T-helper 1 cell treated with Interleukin-12 subunit alpha and Interleukin-12 subunit beta and Interleukin-4 antibody, amounts not matched to agents 30 μg/mL and 1 μg/mL, for 36 hours (primary cell): ENCODE measurements at regions not wholly inside any gene's neighbourhood (a gene's known extent, or its start where the extent isn't known, plus 50 kb on each side); places are given as distances from the start of the nearest gene placed in this dataset.

Experiments
- H3K27ac Mint-ChIP-seq: one replicate; pipeline ENCODE4 v1.8.0; 2021; ENCODE audit warnings: mild to moderate bottlenecking, mixed read lengths
- H3K27me3 Mint-ChIP-seq: one replicate; pipeline ENCODE4 v1.8.0; 2021; ENCODE audit warnings: low read depth, mixed read lengths
- H3K36me3 Mint-ChIP-seq: one replicate; pipeline ENCODE4 v1.8.0; 2021; ENCODE audit warnings: low read depth, mixed read lengths
- H3K4me1 Mint-ChIP-seq: one replicate; pipeline ENCODE4 v1.8.0; 2021; ENCODE audit warnings: low read depth, mixed read lengths
- H3K4me3 Mint-ChIP-seq: one replicate; pipeline ENCODE4 v1.8.0; 2021; ENCODE audit warnings: mild to moderate bottlenecking, moderate library complexity, mixed read lengths
- H3K9me3 Mint-ChIP-seq: one replicate; pipeline ENCODE4 v1.8.0; 2021; ENCODE audit warnings: mixed read lengths

DNA sequence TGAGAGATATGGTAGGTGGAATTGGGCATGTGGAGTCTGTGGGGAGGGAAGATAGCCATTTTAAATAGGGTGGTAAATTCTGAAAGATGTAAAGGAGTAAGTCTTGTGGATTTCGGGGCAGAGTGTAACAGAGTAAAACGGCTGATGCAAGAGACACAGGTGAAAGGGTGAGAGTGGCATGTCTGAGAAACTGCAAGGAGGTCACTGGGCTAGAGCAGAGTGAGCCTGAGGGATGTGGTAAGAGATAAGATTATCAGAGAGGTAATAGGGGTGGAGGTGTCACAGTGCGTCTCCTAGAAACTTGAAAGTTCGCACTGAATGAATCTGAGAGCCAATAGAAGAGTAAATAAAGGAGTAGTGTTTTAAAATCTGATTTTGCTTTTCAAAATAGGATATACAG, 308.1 kb downstream of the EPM2A start:
- Mint-ChIP-seq H3K27me3 (no peaks in the 10 kb centered on the region), H3K4me1 (no peaks in the 10 kb centered on the region), H3K9me3 (no peaks in the 10 kb centered on the region), H3K36me3 (no peaks in the 10 kb centered on the region), H3K27ac (no peak overlapping the region), H3K4me3 (no peak overlapping the region)

DNA sequence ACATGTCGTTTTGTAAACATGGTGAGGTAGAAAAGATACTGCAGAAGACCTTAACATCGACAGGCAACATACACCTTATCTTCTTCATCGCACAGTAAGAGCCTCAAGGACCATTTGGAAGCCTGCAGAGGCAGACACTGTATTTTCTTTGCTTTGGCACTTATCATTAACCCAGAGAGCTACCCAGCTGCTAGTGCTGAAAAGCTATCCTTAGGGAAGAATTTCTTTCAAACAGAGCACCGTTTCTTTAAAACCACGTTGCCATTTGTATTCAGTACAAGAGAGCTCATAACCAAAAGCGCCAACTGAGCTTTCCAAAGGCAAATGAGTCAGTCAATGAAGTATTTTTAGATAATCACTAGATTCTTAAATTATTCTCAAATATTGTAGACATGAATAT, 306.6 kb downstream of the EPM2A start:
- H3K27me3 Mint-ChIP-seq: no peaks in the 10 kb centered on the region
- no peaks in the 10 kb centered on the region for H3K9me3 Mint-ChIP-seq
- H3K4me3 Mint-ChIP-seq: no peak overlapping the region

DNA sequence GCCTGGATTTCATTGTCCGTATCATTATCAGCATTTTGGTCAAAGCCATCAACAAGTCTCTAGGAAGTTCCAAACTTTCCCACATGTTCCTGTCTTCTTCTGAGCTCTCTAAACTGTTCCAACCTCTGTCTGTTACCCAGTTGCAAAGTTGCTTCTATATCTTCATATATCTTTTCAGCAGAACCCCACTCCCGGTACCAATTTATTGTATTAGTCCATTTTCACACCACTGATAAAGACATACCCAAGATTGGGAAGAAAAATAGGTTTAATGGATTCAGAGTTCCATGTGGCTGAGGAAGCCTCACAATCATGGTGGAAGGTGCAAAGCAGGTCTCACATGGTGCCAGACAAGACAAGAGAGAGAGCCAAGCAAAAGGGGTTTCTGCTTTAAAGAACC, 293.2 kb downstream of the EPM2A start:
- Mint-ChIP-seq H3K4me3 (no peak overlapping the region), H3K27ac (no peak overlapping the region), H3K27me3 (no peaks in the 10 kb centered on the region), H3K9me3 (peaks cover 28% of the 10 kb centered on the region), H3K4me1 (no peaks in the 10 kb centered on the region), H3K36me3 (no peaks in the 10 kb centered on the region)

More for the DNA sequence above, 306.6 kb downstream of the EPM2A start:
- H3K4me1 Mint-ChIP-seq: no peaks in the 10 kb centered on the region
- no peaks in the 10 kb centered on the region for H3K36me3 Mint-ChIP-seq
- no peak overlapping the region for H3K27ac Mint-ChIP-seq

- Mint-ChIP-seq H3K27me3 (no peaks in the 10 kb centered on the region), H3K27ac (no peak overlapping the region), H3K4me3 (no peak overlapping the region), H3K4me1 (no peaks in the 10 kb centered on the region), H3K9me3 (peaks cover 32% of the 10 kb centered on the region), H3K36me3 (no peaks in the 10 kb centered on the region)
Measured at GRCh38 chr6:145445674-145446073, 289.6 kb downstream of the EPM2A start.

DNA sequence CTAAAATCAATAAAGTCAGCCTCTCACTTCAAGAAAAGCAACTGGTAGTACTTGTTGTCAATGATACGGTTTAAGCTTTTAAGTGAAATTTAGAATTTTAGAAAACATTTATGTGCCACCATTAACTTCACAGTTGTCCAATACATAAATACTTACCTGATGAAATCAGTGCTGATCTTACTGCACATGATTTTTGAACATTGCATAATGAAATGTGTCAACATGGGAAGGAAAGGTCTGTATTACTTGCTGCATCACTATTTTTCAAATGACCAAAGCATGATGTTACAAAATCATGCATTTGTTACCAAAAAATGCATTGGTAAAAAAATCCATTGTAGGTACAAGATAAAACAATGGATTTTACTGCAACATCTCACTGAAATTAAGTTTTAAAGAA, 284.3 kb downstream of the EPM2A start:
- no peaks in the 10 kb centered on the region for H3K4me1 Mint-ChIP-seq
- H3K4me3 Mint-ChIP-seq: no peak overlapping the region
- peaks cover 11% of the 10 kb centered on the region for H3K9me3 Mint-ChIP-seq
- no peak overlapping the region for H3K27ac Mint-ChIP-seq
- no peaks in the 10 kb centered on the region for H3K36me3 Mint-ChIP-seq
- no peaks in the 10 kb centered on the region for H3K27me3 Mint-ChIP-seq

DNA sequence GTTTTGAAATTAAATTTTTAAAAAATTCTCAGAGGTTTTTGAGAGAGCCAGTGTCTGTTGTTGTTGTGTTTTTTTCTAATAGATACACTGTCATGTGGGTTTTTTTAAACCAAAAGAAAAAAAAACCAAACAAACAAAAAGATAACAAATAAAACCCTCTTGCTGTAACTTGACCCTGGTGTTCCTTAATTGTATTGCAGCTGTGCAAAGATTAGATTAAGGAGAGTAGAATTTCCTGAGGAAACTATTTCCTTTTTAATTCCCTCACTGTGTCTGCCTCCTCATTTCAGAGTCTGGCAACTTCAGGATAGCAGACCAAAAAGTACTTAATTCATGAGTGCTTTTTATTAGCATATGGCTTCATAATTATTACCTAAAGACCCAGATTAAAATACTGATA, 281.9 kb downstream of the EPM2A start:
- no peak overlapping the region for H3K4me3 Mint-ChIP-seq
- no peaks in the 10 kb centered on the region for H3K9me3 Mint-ChIP-seq
- H3K36me3 Mint-ChIP-seq: no peaks in the 10 kb centered on the region
- no peaks in the 10 kb centered on the region for H3K27me3 Mint-ChIP-seq
- no peaks in the 10 kb centered on the region for H3K4me1 Mint-ChIP-seq
- no peak overlapping the region for H3K27ac Mint-ChIP-seq

DNA sequence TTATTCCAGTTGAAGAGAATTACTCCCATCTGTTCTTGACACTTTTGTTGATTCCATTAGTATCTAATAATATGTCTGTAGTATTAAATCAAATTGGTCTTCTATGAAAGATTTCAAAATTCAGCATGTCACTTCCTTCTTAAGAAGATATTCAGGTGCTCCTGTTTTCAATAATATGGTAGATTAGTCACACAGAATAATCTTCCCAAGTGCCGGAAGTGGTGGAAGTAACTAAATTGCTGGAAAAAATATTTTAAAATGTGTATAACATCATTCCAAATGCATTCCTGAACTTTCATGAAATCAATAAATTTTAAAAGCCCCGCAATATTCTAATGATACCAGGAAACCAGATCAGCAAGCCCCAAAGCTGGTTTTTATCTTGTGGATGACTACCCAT, 281.3 kb downstream of the EPM2A start:
- H3K36me3 Mint-ChIP-seq: no peaks in the 10 kb centered on the region
- H3K4me3 Mint-ChIP-seq: no peak overlapping the region
- H3K27me3 Mint-ChIP-seq: no peaks in the 10 kb centered on the region
- no peaks in the 10 kb centered on the region for H3K4me1 Mint-ChIP-seq
- H3K9me3 Mint-ChIP-seq: no peaks in the 10 kb centered on the region
- H3K27ac Mint-ChIP-seq: no peak overlapping the region

GRCh38 chr6:145457556-145457955, 277.8 kb downstream of the EPM2A start:
- no peaks in the 10 kb centered on the region for H3K4me1 Mint-ChIP-seq
- H3K9me3 Mint-ChIP-seq: no peaks in the 10 kb centered on the region
- H3K36me3 Mint-ChIP-seq: no peaks in the 10 kb centered on the region
- H3K27me3 Mint-ChIP-seq: no peaks in the 10 kb centered on the region
- H3K4me3 Mint-ChIP-seq: no peak overlapping the region
- no peak overlapping the region for H3K27ac Mint-ChIP-seq

DNA sequence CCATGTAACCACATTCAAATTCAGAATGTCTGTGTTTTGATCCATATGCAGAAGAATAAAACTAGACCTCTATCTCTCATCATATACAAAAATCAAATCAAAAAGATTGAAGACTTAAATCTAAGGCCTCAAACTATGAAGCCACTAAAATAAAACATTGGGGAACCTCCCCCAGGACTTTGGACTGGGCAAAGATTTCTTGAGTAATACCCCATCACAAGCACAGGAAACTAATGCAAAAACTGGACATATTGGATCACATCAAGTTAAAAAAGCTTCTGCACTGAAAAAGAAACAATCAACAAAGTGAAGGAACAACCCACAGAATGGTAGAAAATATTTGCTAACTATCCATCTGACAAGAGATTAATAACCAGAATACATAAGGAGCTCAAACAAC, 266.8 kb downstream of the EPM2A start:
- no peak overlapping the region for H3K4me3 Mint-ChIP-seq
- no peaks in the 10 kb centered on the region for H3K4me1 Mint-ChIP-seq
- H3K27ac Mint-ChIP-seq: no peak overlapping the region
- peaks cover 7% of the 10 kb centered on the region for H3K9me3 Mint-ChIP-seq
- H3K27me3 Mint-ChIP-seq: no peaks in the 10 kb centered on the region
- H3K36me3 Mint-ChIP-seq: no peaks in the 10 kb centered on the region

- Mint-ChIP-seq H3K36me3 (no peaks in the 10 kb centered on the region), H3K9me3 (peaks cover 10% of the 10 kb centered on the region), H3K4me3 (no peak overlapping the region), H3K4me1 (no peaks in the 10 kb centered on the region), H3K27ac (no peak overlapping the region), H3K27me3 (no peaks in the 10 kb centered on the region)
Measured at GRCh38 chr6:145469021-145469420, 266.3 kb downstream of the EPM2A start.

GRCh38 chr6:145475794-145476396, 259.4 kb downstream of the EPM2A start:
- no peaks in the 10 kb centered on the region for H3K4me1 Mint-ChIP-seq
- no peaks in the 10 kb centered on the region for H3K36me3 Mint-ChIP-seq
- no peaks in the 10 kb centered on the region for H3K27me3 Mint-ChIP-seq
- H3K27ac Mint-ChIP-seq: no peak overlapping the region
- no peak overlapping the region for H3K4me3 Mint-ChIP-seq
- H3K9me3 Mint-ChIP-seq: peaks cover 15% of the 10 kb centered on the region

DNA sequence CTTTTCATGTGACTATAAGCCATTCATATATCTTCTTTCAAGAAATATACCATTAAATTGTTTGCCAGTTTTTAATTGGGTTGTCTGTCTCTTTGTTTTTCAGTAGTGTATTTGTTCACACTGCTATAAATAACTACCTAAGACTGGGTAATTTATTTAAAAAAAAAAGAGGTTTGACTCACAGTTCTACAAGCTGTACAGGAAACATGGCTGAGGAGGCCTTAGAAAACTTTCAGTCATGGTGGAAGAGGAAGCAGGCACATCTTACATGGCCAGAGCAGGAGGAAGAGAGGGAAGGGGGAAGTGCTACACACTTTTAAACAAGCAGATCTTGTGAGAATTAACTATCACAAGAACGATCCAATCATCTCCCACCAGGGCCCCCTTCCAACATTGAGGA, 255.3 kb downstream of the EPM2A start:
- Mint-ChIP-seq H3K36me3 (no peaks in the 10 kb centered on the region), H3K9me3 (peaks cover 6% of the 10 kb centered on the region), H3K4me3 (no peak overlapping the region), H3K4me1 (no peaks in the 10 kb centered on the region), H3K27ac (no peak overlapping the region), H3K27me3 (no peaks in the 10 kb centered on the region)

- Mint-ChIP-seq H3K27me3 (no peaks in the 10 kb centered on the region), H3K4me1 (no peaks in the 10 kb centered on the region), H3K4me3 (no peak overlapping the region), H3K9me3 (no peaks in the 10 kb centered on the region), H3K27ac (no peak overlapping the region), H3K36me3 (no peaks in the 10 kb centered on the region)
Measured at GRCh38 chr6:145483191-145483996, 251.9 kb downstream of the EPM2A start.

DNA sequence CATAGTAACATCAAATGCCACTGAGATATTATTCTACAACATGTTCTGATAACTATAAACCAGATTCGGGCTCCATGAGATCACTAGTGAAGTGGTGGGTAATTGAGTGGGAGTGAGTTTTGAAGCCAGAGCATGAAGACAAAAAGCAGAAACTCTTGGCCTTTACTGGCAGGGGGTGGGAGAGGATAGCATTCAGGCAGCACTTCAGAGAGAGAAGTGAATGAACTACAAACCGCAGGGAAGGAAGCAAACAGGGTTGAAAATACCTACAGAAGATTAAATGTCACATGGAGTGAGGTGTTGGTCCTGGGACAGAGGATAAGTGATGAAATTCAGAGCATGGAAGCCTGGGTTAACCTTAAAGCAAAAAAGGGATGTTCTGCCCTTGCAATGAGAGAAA, 250.0 kb downstream of the EPM2A start:
- H3K27me3 Mint-ChIP-seq: no peaks in the 10 kb centered on the region
- H3K9me3 Mint-ChIP-seq: no peaks in the 10 kb centered on the region
- H3K36me3 Mint-ChIP-seq: no peaks in the 10 kb centered on the region
- H3K4me1 Mint-ChIP-seq: no peaks in the 10 kb centered on the region
- no peak overlapping the region for H3K4me3 Mint-ChIP-seq
- H3K27ac Mint-ChIP-seq: no peak overlapping the region

- Mint-ChIP-seq H3K27me3 (no peaks in the 10 kb centered on the region), H3K36me3 (no peaks in the 10 kb centered on the region), H3K27ac (no peak overlapping the region), H3K4me3 (no peak overlapping the region), H3K9me3 (no peaks in the 10 kb centered on the region), H3K4me1 (no peaks in the 10 kb centered on the region)
Measured at GRCh38 chr6:145486306-145486705, 249.0 kb downstream of the EPM2A start.
